ENCODE measurements at regions not wholly inside any gene's neighbourhood (a gene's known extent, or its start where the extent isn't known, plus 50 kb on each side); places are given as distances from the start of the nearest gene placed in this dataset.
A peak's percentile ranks its signal among the peaks of the same experiment; 100 is the strongest.

- no peak for DNase-seq (ENCODE audit: low read depth in 2 of 2)
- H2AFZ ChIP-seq (ENCODE audit: low read length) = no peak overlapping the region
- no peak overlapping the region for H3K4me2 ChIP-seq (ENCODE audit: extremely low read depth, insufficient read depth, low read length)
- H3K79me2 ChIP-seq (ENCODE audit: control insufficient read depth, insufficient read depth, low read length) = no peaks in the 10 kb centered on the region
- H3K4me1 ChIP-seq (ENCODE audit: control insufficient read depth, extremely low read depth, insufficient read depth, low read length) = no peaks in the 10 kb centered on the region
- no peak for TF ChIP-seq CTCF (conservative IDR thresholded peaks at IDR 0.05 in 1 of 2, IDR thresholded peaks at IDR 0.05 in 1 of 2; ENCODE audit: low read depth in 1 of 2, low read length in 2 of 2)
- no peak for TF ChIP-seq EZH2 (IDR thresholded peaks at IDR 0.05; ENCODE audit: low read length, missing control alignments)
- no peaks in the 10 kb centered on the region for H3K36me3 ChIP-seq (ENCODE audit: control insufficient read depth, insufficient read depth, low read length)
- H3K9me3 ChIP-seq (ENCODE audit: control insufficient read depth, insufficient read depth, low read depth, low read length) = no peaks in the 10 kb centered on the region
- no peak overlapping the region for H3K9ac ChIP-seq (ENCODE audit: insufficient read depth, low read length)
- no peak overlapping the region for H3K27ac ChIP-seq (ENCODE audit: insufficient read depth, low read length)
- H3K4me3 ChIP-seq (replicated peaks in 1 of 4; ENCODE audit: control extremely low read depth in 1 of 4, insufficient read depth in 1 of 4, low read depth in 3 of 4, low read length in 4 of 4) = no peak overlapping the region
- no peaks in the 10 kb centered on the region for H4K20me1 ChIP-seq (ENCODE audit: control insufficient read depth, extremely low read depth, insufficient read depth, low read length)
- no peaks in the 10 kb centered on the region for H3K27me3 ChIP-seq (ENCODE audit: control insufficient read depth, insufficient read depth, low read length)
Measured at GRCh38 chr18:29883114-29883513, 1159.4 kb downstream of the DSC3 start.

GRCh38 chr18:29882620-29883019 is 1159.9 kb downstream of the DSC3 start:
- Histone ChIP-seq H3K4me3 (replicated peaks in 1 of 4; ENCODE audit: control extremely low read depth in 1 of 4, insufficient read depth in 1 of 4, low read depth in 3 of 4, low read length in 4 of 4) (no peak overlapping the region), H3K27me3 (ENCODE audit: control insufficient read depth, insufficient read depth, low read length) (no peaks in the 10 kb centered on the region), H3K27ac (ENCODE audit: insufficient read depth, low read length) (no peak overlapping the region), H3K36me3 (ENCODE audit: control insufficient read depth, insufficient read depth, low read length) (no peaks in the 10 kb centered on the region), H2AFZ (ENCODE audit: low read length) (no peak overlapping the region), H3K9ac (ENCODE audit: insufficient read depth, low read length) (no peak overlapping the region), H3K4me1 (ENCODE audit: control insufficient read depth, extremely low read depth, insufficient read depth, low read length) (no peaks in the 10 kb centered on the region), H3K9me3 (ENCODE audit: control insufficient read depth, insufficient read depth, low read depth, low read length) (no peaks in the 10 kb centered on the region), H4K20me1 (ENCODE audit: control insufficient read depth, extremely low read depth, insufficient read depth, low read length) (no peaks in the 10 kb centered on the region), H3K4me2 (ENCODE audit: extremely low read depth, insufficient read depth, low read length) (no peak overlapping the region), H3K79me2 (ENCODE audit: control insufficient read depth, insufficient read depth, low read length) (no peaks in the 10 kb centered on the region)
- no peak for TF ChIP-seq CTCF (conservative IDR thresholded peaks at IDR 0.05 in 1 of 2, IDR thresholded peaks at IDR 0.05 in 1 of 2; ENCODE audit: low read depth in 1 of 2, low read length in 2 of 2)
- no peak for TF ChIP-seq EZH2 (IDR thresholded peaks at IDR 0.05; ENCODE audit: low read length, missing control alignments)
- DNase-seq (ENCODE audit: low read depth in 2 of 2) = peak in 1 of 2 donors; percentile 26

- Histone ChIP-seq H3K9ac (ENCODE audit: insufficient read depth, low read length) (no peak overlapping the region), H3K4me3 (replicated peaks in 1 of 4; ENCODE audit: control extremely low read depth in 1 of 4, insufficient read depth in 1 of 4, low read depth in 3 of 4, low read length in 4 of 4) (no peak overlapping the region), H3K36me3 (ENCODE audit: control insufficient read depth, insufficient read depth, low read length) (no peaks in the 10 kb centered on the region), H3K27me3 (ENCODE audit: control insufficient read depth, insufficient read depth, low read length) (no peaks in the 10 kb centered on the region), H3K4me1 (ENCODE audit: control insufficient read depth, extremely low read depth, insufficient read depth, low read length) (no peaks in the 10 kb centered on the region), H3K27ac (ENCODE audit: insufficient read depth, low read length) (no peak overlapping the region), H3K79me2 (ENCODE audit: control insufficient read depth, insufficient read depth, low read length) (no peaks in the 10 kb centered on the region), H3K4me2 (ENCODE audit: extremely low read depth, insufficient read depth, low read length) (no peak overlapping the region), H3K9me3 (ENCODE audit: control insufficient read depth, insufficient read depth, low read depth, low read length) (no peaks in the 10 kb centered on the region), H4K20me1 (ENCODE audit: control insufficient read depth, extremely low read depth, insufficient read depth, low read length) (no peaks in the 10 kb centered on the region), H2AFZ (ENCODE audit: low read length) (no peak overlapping the region)
- no peak for DNase-seq (ENCODE audit: low read depth in 2 of 2)
- TF ChIP-seq CTCF (conservative IDR thresholded peaks at IDR 0.05 in 1 of 2, IDR thresholded peaks at IDR 0.05 in 1 of 2; ENCODE audit: low read depth in 1 of 2, low read length in 2 of 2) = no peak
Measured at GRCh38 chr18:29879763-29880162, 1162.8 kb downstream of the DSC3 start.

Data from fibroblast of lung (primary cell).